ENCODE measurements at regions not wholly inside any gene's neighbourhood (a gene's known extent, or its start where the extent isn't known, plus 50 kb on each side); places are given as distances from the start of the nearest gene placed in this dataset.
"Not testable (repeated sequence)": the region's sequence is repeated elsewhere in the genome, so short reads cannot be mapped to it uniquely, and the experiment has no call there.

DNA sequence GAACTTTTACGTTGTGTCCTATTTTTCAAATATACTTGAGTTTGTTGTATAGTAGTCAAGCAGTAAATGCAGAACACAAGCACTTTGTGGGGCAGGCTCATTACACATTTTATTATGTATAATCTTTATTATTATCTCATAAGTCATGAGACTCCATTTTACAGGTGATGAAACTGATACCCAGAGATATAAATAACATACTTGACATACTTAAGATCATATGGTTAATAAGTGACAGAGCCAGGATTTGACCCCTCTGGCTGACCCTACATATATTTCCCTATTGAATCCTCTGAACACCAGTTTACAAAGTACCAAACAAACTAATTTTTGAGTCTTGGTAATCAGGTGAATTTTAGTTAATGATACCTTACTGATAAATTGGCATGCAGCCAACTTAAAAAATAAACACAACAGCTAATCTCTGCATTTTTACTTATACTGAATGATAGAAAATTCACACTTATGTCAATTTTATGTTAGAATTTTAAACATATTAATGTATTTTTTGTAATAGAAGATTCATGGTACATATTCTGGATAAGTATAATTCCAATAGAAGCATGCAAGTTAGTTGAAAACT, 305.0 kb upstream of the MEF2C start:
- no peak for DNase-seq

- DNase-seq: no peak
Measured at GRCh38 chr5:89187268-89187667, 304.3 kb upstream of the MEF2C start.

DNA sequence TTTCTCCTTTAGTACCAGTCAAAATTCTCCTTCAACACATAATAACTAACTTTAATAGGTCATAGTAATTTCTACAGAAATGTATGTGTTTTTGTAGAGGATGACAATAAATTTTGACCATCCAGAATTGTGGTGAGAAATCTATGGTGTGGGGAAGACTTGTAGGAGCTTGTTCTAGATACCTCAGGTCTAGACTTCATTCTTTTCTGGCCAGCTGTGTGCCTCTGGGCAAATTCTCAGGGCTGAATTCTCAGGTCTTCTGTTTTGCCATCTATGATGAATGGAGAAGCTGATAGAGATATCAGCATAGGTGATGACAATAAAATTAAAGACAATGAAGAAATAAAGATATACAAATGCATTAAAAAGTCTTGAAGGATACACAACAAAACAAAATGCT, 298.6 kb upstream of the MEF2C start:
- no peak for DNase-seq

DNA sequence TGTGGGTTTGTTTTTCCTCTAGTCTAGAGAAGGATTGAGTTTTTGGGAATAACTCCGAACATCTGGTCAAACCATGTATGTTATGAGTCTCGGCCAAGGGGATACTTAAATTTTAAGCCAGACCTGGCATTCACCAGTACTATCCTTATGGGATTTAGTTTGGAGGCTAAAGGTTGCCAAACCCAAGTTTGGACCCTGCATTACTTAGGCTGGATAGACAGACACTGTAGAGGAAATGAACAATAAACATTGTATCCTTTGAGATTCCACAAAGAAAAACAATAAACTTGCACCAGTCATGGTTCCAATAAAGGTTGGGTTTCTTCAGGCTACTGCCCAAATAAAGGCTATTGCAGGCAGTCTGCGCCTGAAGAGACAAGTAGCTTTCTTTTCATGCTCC, 296.7 kb upstream of the MEF2C start:
- no peak for DNase-seq

GRCh38 chr5:89178541-89178940, 295.6 kb upstream of the MEF2C start:
- no peak for DNase-seq

DNA sequence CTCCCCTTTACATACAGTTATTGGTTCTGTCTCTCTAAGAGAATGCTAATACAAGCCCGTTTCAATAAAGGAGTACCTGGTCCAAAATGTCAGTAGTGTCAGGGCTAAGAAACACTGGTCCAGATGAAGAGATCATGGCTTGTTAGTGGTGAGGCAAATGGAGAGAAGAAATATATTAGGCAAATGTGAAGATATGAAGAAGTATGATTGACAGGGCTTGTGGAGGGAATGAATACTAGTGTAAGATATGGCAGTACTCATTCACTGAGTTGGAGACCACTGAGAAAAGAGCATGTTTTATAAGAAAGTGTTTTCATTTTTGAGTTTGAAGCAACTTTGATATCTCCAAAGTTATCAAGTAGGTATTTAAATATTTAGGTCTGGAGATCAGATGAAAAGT, 290.5 kb upstream of the MEF2C start:
- DNase-seq: no peak

DNA sequence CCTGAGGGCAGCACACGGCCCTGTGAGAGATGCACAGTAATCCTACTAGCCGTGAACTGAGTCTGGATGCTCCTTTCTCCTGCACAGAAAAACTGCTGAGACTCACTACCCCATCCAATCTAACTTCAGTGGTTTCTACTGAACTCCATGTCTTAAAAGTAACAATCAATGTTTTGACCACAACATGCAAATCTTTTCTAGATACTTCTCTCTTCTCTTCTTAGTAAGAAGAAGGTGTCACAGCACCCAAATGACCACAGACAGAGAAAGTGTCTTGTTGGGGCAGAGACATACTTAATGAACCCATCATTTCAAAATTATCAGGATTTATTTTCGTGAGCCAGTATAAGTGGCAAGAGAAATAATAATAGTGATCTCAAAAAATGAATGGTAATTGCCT, 285.8 kb upstream of the MEF2C start:
- no peak for DNase-seq

GRCh38 chr5:89164703-89165102, 281.7 kb upstream of the MEF2C start:
- DNase-seq: not testable (repeated sequence)

GRCh38 chr5:89156226-89156625, 273.2 kb upstream of the MEF2C start:
- DNase-seq: no peak

DNA sequence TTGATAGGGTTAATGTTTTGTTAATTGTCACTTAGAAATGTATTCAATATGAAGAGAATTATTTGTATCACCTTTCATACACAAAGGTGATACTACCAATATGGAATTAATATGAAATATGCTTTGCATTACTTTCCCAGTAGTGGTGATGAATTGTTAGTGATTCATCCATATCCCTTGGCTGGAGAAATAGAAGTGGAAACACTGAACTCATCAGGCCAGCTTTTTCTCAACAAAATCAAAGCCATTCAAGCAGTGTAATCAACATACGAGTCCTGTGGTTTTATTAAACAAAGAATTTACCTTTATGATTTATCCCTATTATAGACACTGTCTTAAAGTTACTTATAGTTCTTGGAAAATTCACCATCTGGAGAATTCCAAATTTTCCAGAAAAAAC, 264.0 kb upstream of the MEF2C start:
- DNase-seq: no peak

- DNase-seq: no peak
Measured at GRCh38 chr5:89137148-89137547, 254.2 kb upstream of the MEF2C start.

GRCh38 chr5:89133975-89134374, 251.0 kb upstream of the MEF2C start:
- no peak for DNase-seq

GRCh38 chr5:89133129-89133528, 250.1 kb upstream of the MEF2C start:
- DNase-seq: no peak

- no peak for DNase-seq
Measured at GRCh38 chr5:89130851-89131250, 247.9 kb upstream of the MEF2C start.

- no peak for DNase-seq
Measured at GRCh38 chr5:89129941-89130340, 247.0 kb upstream of the MEF2C start.

- DNase-seq: no peak
Measured at GRCh38 chr5:89128906-89129625, 246.1 kb upstream of the MEF2C start.

- no peak for DNase-seq
Measured at GRCh38 chr5:89128092-89128491, 245.1 kb upstream of the MEF2C start.

DNA sequence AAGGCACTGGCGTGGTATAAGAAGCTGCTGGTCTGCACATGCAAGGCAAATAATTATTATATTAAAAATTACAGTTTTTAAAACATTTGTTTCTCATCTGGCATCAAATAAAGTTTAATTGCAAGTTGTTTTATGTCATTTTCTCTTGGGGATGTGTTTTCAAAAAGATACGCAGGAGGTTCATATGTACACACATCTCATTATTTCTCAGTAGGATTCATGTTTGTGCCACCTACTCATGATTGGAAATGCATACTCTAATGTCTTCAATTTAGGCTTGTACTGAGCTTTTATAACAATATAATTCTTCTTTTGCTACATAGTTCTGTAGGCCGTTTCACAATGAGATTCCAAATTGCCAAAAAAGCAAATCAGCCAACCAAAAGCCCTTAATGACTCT, 244.2 kb upstream of the MEF2C start:
- no peak for DNase-seq

DNA sequence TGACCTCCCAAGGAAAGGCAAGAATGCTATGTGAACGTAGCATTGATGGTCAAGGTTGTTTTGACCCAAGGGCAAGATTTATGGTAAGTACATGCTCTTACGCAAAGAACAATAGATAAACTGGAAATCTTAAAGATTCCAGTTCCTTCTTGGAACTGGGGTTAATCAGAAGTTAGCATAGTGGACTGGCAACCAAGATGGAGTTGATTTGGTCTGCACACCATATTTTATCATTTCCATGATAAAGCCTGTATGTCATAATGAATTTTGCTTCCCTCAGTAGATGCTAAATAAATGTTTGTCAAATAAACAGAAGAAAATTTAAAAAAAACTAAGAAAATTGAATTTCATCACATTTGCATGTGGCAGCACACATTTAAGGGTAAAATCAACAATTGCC, 242.4 kb upstream of the MEF2C start:
- no peak for DNase-seq

DNA sequence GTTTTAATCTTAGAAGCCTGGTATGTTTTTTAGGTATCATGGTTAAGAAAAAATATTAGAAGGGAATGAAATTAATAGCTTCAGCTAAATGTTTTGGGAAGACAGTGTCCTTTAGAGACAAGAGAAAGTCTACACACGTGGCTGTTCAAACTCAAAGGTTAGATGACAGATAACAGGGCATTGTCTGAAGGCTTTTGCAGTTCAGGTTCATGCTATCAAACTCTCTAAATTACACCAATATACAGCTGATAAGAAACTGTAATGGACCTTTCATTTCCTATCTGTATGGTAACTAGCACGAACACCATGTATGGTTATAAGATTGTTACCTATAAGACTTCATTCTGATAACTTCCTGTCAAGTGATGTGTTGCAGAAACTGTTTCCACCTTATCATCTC, 240.6 kb upstream of the MEF2C start:
- no peak for DNase-seq

- DNase-seq: no peak
Measured at GRCh38 chr5:89120719-89121118, 237.7 kb upstream of the MEF2C start.

DNA sequence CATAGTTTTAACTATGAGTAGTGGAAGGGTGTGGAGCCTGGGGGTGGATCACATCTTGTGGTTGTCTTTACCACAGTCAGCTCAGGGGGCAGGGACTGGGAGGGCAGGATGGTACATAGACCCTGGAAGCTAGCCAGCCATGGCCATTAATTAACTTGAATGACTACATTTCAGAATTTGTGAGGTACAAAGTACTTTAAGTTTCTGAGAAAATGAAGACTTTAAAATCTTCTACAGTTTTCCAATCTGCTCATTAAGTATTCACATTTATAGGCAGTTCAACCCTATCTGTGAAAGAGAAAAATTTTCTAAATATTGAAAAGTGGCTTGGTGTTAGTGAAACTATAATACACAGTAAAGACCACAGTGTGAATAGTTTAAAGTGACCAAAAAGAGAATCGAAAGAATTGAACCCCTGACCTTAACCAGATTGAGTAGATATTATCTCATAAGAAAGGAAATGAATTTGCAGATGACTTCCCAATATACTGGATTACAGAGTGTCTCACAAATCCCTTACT, 234.2 kb upstream of the MEF2C start:
- no peak for DNase-seq

DNA sequence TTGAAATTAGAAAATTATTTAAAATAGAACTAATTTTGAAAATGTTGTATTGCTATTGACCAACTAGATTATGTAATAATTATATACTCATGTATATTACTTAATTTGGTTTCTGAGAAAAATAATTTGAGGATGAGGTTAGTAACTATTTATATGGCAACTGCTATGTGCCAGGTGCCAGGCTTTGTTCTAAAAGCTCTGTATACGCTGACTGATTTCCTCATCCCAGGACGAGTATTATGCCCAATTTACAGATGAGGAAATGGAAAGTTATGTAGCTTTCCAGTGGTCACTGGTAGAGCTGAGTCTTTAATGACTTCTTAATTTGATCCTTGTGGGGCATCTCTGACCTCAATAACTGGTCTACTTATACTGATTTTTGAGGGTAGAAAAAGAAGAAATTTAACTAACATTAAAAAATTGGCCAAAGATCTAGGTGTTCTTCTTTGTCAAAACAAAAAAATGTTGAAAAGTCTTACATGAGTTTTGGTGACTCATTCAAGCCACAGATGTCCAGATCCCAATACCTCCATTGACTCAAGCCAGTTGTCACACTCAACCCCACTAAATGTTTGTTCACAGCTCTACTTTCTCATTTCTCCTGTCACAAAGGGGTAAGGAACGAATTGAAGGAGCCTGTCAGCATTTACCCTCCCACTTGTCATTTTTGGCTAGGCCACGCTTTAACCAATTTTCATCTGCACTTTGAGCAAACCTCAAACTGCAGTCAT, 228.1 kb upstream of the MEF2C start:
- DNase-seq: no peak

GRCh38 chr5:89106480-89106879, 223.5 kb upstream of the MEF2C start:
- no peak for DNase-seq
